Retina (tissue), 1 donor: ENCODE measurements at regions not wholly inside any gene's neighbourhood (a gene's known extent, or its start where the extent isn't known, plus 50 kb on each side); places are given as distances from the start of the nearest gene placed in this dataset.

Source experiments
- DNase-seq: peaks from one replicate; pipeline ENCODE4 v3.0.0-alpha.2; 2016

DNA sequence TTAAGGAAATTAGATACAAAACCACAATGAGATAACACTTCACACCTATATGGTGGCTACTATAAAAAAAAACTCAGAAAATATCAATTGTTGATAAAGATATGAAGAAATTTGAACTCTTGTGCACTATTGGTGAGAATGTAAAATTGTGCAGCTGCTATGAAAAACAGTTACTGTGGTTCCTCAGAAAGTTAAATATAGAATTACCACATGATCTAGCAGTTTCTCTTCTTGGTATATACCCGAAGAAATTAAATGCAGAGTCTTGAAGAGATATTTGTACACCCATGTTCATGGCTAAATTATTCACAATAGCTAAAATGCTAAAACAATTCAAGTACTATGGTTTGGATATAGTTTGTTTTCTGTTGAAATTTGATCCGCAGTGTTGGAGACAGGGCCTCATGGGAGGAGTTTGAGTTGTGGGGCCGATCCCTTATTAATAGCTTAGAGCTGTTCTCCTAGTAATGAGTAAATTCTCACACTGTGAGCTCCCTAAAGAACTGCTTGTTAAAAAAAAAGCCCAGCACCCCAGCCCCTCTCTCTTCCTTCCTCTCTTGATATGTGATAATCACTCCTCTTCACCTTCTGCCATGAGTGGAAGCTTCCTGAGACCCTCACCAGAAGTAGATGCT, 1412.1 kb downstream of the PLA2G4A start:
- DNase-seq: no peak

- DNase-seq: no peak
Observed at GRCh38 chr1:188241629-188242028, 1412.9 kb downstream of the PLA2G4A start.

GRCh38 chr1:188243456-188243855, 1414.7 kb downstream of the PLA2G4A start:
- DNase-seq: no peak

GRCh38 chr1:188244681-188245080, 1415.9 kb downstream of the PLA2G4A start:
- DNase-seq: no peak

GRCh38 chr1:188247255-188247654, 1418.5 kb downstream of the PLA2G4A start:
- no peak for DNase-seq

DNA sequence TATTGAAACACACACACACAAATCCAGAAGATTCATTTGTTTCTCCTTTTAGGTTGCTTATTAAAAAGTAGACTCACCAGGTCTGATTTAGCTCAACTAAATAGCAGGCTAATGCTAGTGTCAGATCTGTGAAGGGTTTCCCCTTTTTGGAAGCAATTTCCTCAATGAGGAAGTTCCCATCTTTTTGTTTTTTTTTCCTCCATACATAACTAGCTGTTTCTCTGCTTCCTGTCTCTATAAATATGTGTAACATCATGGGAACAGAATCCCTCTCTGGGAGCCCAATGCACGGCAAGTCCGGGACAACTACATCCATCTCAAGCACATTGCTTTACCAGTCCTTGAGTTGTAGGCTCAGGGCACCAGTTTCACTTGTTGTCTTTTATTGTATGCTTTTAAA, 1421.1 kb downstream of the PLA2G4A start:
- DNase-seq: no peak

DNA sequence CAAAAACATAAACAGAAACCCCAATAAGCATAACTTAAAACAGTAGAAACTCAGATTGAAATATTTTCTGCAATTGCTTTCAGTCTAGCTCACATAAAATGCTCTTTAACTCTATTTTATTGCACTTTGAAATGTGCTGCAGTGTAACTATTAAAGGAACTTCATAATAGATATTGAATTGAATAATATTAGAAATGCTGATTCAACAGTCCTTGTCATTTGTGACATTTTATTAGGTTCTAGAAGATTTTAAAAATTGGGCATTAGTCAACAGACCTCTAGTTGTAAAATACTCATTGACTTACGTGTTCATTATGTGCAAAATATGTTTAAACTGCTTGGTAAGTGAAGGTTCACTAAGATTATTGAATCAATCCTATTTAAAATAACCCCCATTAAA, 1422.3 kb downstream of the PLA2G4A start:
- DNase-seq: no peak

GRCh38 chr1:188261849-188262248, 1433.1 kb downstream of the PLA2G4A start:
- DNase-seq: no peak

- no peak for DNase-seq
Observed at GRCh38 chr1:188269956-188270355, 1441.2 kb downstream of the PLA2G4A start.

- DNase-seq: no peak
Observed at GRCh38 chr1:188270497-188270896, 1441.7 kb downstream of the PLA2G4A start.

GRCh38 chr1:188277771-188278170, 1449.0 kb downstream of the PLA2G4A start:
- DNase-seq: no peak

GRCh38 chr1:188281921-188282320, 1453.2 kb downstream of the PLA2G4A start:
- no peak for DNase-seq

GRCh38 chr1:188295157-188295556, 1466.4 kb downstream of the PLA2G4A start:
- DNase-seq: no peak

DNA sequence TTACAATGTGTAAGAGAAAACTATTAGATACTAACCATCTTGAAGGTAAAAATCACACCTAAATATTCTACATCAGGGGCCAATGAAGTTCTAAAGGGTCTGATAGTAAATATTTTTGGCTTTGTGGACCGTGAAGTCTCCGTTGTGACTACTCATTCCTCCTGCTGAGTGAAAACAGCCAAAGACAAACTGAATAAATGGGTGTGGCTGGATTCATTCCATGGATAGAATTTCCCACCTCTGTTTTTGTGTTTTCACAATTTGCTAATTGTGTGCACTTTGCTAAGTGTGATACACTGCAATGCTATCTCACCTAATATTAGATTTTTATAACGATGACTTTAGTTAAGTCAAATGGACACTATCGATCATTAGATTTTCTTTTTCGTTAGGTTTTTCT, 1474.0 kb downstream of the PLA2G4A start:
- no peak for DNase-seq

DNA sequence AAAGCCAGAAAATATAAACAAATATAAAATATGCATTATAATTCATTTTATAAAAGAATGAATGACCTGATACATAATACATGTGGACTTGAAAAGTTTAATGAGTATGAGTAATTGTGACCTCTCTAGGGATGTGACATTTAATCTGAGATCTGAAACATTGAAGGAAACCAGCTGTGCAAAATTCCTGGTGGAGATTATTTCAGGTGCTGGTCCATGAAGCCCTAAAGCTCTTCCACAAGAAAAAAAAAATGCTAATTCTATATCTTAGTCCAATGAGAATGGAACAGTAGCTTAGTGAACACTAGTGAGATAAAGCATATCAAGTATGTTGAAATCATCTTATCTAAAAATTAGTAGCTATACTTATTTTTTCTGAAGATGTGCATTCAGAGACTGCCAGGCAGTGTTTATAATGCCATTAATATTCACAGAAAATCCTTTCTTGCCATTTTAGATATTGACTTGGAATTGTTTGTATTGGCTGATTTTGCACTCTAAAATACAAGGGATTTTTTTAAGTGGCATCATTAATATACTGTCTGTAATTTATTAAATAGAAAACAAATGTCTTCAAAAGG, 1485.9 kb downstream of the PLA2G4A start:
- DNase-seq: no peak

GRCh38 chr1:188317894-188318293, 1489.1 kb downstream of the PLA2G4A start:
- no peak for DNase-seq

DNA sequence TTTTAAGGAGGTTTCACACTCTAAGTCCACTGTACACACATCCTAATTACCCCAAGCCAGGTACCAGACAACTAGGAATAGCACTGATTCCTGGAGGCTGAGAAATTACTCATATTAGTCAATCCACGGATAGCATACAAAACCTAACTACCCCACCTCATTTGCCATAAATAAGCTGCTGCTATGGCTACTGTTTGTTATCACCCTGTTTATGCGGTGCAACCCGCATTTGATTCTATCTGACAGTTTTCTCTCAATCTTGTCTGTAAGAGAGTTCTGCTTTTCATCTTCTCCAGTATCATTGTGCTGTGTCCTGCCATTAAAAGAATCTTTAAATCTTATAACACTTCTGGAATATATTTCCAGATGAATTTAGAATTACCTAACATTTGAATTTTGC, 1496.5 kb downstream of the PLA2G4A start:
- DNase-seq: no peak

DNA sequence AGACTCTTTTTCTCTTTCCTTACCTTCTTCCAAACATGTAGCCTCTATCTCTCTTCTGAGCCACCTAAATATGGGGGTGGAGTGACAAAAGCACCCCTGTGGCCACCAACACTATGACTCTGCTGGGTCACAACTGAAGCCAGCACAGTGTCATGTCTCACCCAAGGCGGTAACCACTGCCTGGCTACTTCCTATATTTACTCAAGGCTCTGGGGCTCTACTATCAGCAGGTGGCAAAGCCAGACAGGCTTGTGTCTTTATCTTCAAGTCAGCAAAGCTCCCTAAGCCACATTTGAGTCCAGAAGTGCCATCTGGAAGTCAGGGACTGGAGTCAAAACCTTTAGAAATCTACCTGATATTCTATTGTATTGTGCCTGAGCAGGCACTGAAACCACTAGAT, 1515.2 kb downstream of the PLA2G4A start:
- no peak for DNase-seq

GRCh38 chr1:188350104-188350503, 1521.4 kb downstream of the PLA2G4A start:
- DNase-seq: no peak

- DNase-seq: no peak
Observed at GRCh38 chr1:188355082-188355481, 1526.3 kb downstream of the PLA2G4A start.

DNA sequence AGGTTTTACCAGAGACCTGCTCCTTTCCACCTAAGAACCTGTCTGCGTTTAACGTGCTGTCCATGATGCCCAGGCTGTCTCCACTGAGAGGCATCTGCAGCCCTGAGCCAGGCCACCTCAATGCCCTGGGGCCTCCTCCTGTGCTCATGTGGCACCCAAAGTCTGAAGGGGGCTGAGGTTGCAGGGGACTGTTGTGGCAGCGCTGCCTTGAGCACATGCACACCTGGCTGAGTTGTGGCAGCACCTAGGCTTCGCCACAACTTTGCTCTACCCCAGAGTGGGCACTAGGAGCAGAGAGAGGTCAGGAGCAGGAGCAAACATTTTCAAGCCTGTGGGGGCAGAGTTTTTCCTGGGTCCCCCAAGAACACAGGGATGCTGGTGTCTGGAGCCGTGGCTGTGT, 1527.1 kb downstream of the PLA2G4A start:
- DNase-seq: no peak

DNA sequence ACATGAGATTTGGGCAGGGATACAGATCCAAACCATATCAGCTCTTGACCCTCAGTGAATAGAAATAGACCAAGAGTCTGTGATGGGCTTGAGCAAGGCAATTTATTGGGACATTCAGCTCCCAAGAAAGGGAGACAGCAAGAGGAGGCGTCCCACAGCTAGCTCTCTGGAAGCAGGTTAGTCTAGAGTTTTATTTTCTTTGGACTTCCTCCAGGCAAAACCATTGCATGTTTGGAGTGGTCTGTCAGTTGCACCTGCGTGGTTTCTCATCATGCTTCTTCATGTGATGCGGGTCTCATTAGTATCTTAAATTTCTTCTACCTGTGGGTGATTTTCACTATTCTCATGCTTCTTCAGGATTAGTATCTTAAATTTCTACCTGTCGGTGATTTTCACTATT, 1530.6 kb downstream of the PLA2G4A start:
- no peak for DNase-seq

DNA sequence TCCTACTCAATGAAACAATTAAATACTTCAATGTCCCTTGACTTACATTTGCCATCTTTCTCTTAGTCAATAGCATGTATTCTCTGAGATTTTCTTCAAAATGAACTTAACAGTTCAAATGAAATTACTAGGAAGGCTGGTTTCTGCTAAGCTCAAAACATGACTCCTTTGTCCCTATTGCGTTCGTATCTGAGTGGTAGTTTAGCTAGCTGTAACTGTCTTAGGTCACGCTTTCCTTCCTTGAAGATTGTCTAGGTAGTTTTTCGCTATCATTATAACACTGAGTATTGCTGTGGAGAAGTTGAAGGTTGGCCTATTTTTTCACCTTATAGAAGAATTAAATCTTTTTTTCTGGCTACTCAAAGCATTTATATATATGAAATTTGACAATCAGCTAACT, 1535.2 kb downstream of the PLA2G4A start:
- no peak for DNase-seq

DNA sequence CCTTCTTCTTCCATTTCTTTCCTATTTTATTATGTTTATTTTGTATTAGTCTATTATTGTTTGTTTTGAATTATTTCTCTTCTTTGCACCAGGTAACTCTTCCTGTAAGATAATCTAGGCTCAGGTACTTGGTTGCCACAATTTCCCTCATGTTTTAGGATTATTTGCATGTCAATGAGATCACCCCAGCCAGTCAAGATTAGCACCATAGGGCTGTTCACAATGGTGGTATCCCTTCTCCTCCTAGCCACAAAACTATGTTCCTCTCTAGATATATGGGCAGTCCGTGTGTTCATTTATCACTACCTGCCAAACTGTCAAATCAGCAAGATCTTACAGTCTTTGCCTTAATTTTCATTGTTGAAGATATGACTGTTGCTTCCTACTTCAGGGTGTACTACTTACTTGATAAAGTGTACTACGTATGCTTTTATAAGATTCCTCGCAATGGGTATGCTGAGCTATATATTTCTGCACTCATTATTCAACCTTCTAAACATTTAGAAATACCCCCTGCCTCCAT, 1536.2 kb downstream of the PLA2G4A start:
- no peak for DNase-seq

DNA sequence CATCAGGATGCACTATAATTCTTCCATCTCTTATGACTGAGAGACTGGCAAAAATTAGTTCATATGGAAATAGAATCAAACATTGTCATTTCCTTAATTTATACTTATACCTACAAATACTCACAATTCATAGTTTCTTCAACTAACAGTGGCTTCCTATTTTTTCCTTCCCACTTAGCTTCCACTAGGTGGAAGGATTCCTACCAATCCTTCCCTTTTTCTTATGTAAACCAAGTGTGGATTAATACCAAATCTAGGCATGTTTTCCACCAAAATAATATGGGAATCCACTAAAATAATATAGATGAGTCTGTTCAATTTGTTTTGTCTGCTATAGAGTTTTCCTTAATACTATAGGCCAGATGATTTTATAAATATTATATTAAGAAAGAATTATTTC, 1537.1 kb downstream of the PLA2G4A start:
- DNase-seq: no peak
